ENCODE measurements at regions not wholly inside any gene's neighbourhood (a gene's known extent, or its start where the extent isn't known, plus 50 kb on each side); places are given as distances from the start of the nearest gene placed in this dataset.

GRCh38 chr15:38627689-38628277 lies 63.2 kb upstream of the RASGRP1 start:
- DNase-seq (peak in 1 of 2 donors; percentile 8), ATAC-seq (peak in 7 of 8 donors; percentile 21 to 85 (median 78))
- TF ChIP-seq CTCF (IDR thresholded peaks at IDR 0.05): peak in 5 of 9 donors; percentile 22 to 48 (median 38)
- intact Hi-C loops (cut with DNase I): loop anchor here in 4 of 10 donors (2.0 to 5.0 kb wide), 2 partner anchors 63 to 65 kb away; partner anchors contain the start of gene RASGRP1 (in 4 of the 4)
- H3K36me3 ChIP-seq: no peaks in the 10 kb centered on the region
- WGBS, 2 donors: 34 to 60% methylated on average over 12 of the region's 12 CpGs
- H3K27ac ChIP-seq: peak overlapping the region in 1 of 10 donors; percentile 3
- H3K4me1 ChIP-seq: peaks cover 0 to 18% (median 12%) of the 10 kb centered on the region in 9 donors
- no peak overlapping the region for H3K4me3 ChIP-seq
- H3K27me3 ChIP-seq: peaks cover 0 to 7% (median 0%) of the 10 kb centered on the region in 7 donors
- H3K9me3 ChIP-seq: no peaks in the 10 kb centered on the region

GRCh38 chr15:38631119-38632075 lies 66.8 kb upstream of the RASGRP1 start:
- no peak for TF ChIP-seq CTCF (IDR thresholded peaks at IDR 0.05)
- Histone ChIP-seq H3K4me1 (peaks cover 0 to 11% (median 6%) of the 10 kb centered on the region in 9 donors), H3K4me3 (no peak overlapping the region), H3K36me3 (no peaks in the 10 kb centered on the region), H3K9me3 (no peaks in the 10 kb centered on the region), H3K27me3 (peaks cover 0 to 8% (median 0%) of the 10 kb centered on the region in 7 donors), H3K27ac (no peak overlapping the region)
- no peak for DNase-seq
- WGBS, 2 donors: 84 to 85% methylated on average over 5 of the region's 5 CpGs
- intact Hi-C loops (cut with DNase I): loop anchor here in 2 of 10 donors (10.0 kb wide), 1 partner anchor 67 kb away; the partner anchor contains the start of gene RASGRP1 (in 2 of the 2)
- no peak for ATAC-seq

- no peak overlapping the region for H3K4me3 ChIP-seq
- no peaks in the 10 kb centered on the region for H3K4me1 ChIP-seq
- H3K27ac ChIP-seq: no peak overlapping the region
- no peak for TF ChIP-seq CTCF (IDR thresholded peaks at IDR 0.05)
- H3K36me3 ChIP-seq: no peaks in the 10 kb centered on the region
- intact Hi-C loops (cut with DNase I): loop anchor here in 2 of 10 donors (10.0 kb wide), 1 partner anchor 70 kb away; the partner anchor contains the start of gene RASGRP1 (in 2 of the 2)
- DNase-seq (no peak), ATAC-seq (no peak)
- H3K27me3 ChIP-seq: peaks cover 0 to 8% (median 0%) of the 10 kb centered on the region in 7 donors
- WGBS, 2 donors: 22 to 29% methylated on average over 2 of the region's 2 CpGs
- no peaks in the 10 kb centered on the region for H3K9me3 ChIP-seq
These were observed 70.6 kb upstream of the RASGRP1 start for GRCh38 chr15:38635170-38635569.

- DNase-seq (peak in 1 of 2 donors; percentile 27), ATAC-seq (peak in 6 of 8 donors; percentile 38 to 75 (median 58))
These were observed 72.0 kb upstream of the RASGRP1 start for GRCh38 chr15:38636597-38636996.

More at GRCh38 chr15:38636597-38636996, 72.0 kb upstream of the RASGRP1 start:
- 66 to 70% methylated on average over 4 of the region's 4 CpGs for WGBS, 2 donors
- intact Hi-C loops (cut with DNase I): loop anchor here in 2 of 10 donors (10.0 kb wide), 1 partner anchor 72 kb away; the partner anchor contains the start of gene RASGRP1 (in 2 of the 2)
- Histone ChIP-seq H3K4me3 (no peak overlapping the region), H3K27ac (no peak overlapping the region), H3K4me1 (no peaks in the 10 kb centered on the region), H3K9me3 (no peaks in the 10 kb centered on the region), H3K36me3 (no peaks in the 10 kb centered on the region), H3K27me3 (peaks cover 0 to 8% (median 0%) of the 10 kb centered on the region in 7 donors)
- TF ChIP-seq CTCF (IDR thresholded peaks at IDR 0.05): no peak

All from heart right ventricle (tissue), 16 donors.